DOHH2 (cell line): ENCODE measurements at regions not wholly inside any gene's neighbourhood (a gene's known extent, or its start where the extent isn't known, plus 50 kb on each side); places are given as distances from the start of the nearest gene placed in this dataset.

Source experiments
- H3F3A ChIP-seq: fragments of 200-600 bp; sonication (generic), shearing (Covaris generic); 2 replicates; pipeline ENCODE4 v1.6.0; 2016; ENCODE audit warnings: antibody characterized with exemption, mild to moderate bottlenecking; ENCODE audit not compliant: control insufficient read depth, insufficient read depth
- H3K27ac ChIP-seq: fragments of 200-600 bp; sonication (generic); 2 replicates; pipeline ENCODE4 v1.5.1; 2014; ENCODE audit warnings: low read depth, mild to moderate bottlenecking, low read length, moderate library complexity
- H3K27me3 ChIP-seq: fragments of 200-600 bp; sonication (generic); 2 replicates; pipeline ENCODE4 v1.6.1; 2014; ENCODE audit warnings: mild to moderate bottlenecking, low read length, mixed read lengths; ENCODE audit not compliant: control insufficient read depth
- H3K36me3 ChIP-seq: fragments of 200-600 bp; sonication (generic); 2 replicates; pipeline ENCODE4 v1.6.1; 2014; ENCODE audit warnings: mild to moderate bottlenecking, low read length, moderate library complexity, mixed read lengths; ENCODE audit not compliant: control insufficient read depth
- H3K4me1 ChIP-seq: fragments of 200-600 bp; sonication (generic); 2 replicates; pipeline ENCODE4 v1.6.1; 2014; ENCODE audit warnings: mild to moderate bottlenecking, low read length, mixed read lengths; ENCODE audit not compliant: control insufficient read depth
- H3K4me2 ChIP-seq: fragments of 200-600 bp; sonication (generic); 2 replicates; pipeline ENCODE4 v1.6.0; 2014; ENCODE audit warnings: mild to moderate bottlenecking, low read length, moderate library complexity
- H3K4me3 ChIP-seq: fragments of 200-600 bp; sonication (generic); 2 replicates; pipeline ENCODE4 v1.5.1; 2014; ENCODE audit warnings: mild to moderate bottlenecking, low read length, mixed read lengths
- H3K79me2 ChIP-seq: fragments of 200-600 bp; sonication (generic); 2 replicates; pipeline ENCODE4 v1.6.1; 2014; ENCODE audit warnings: mild to moderate bottlenecking, low read length, mixed read lengths; ENCODE audit not compliant: control insufficient read depth
- H3K9me2 ChIP-seq: fragments of 200-600 bp; sonication (generic); replicated peaks from 2 replicates; pipeline ENCODE4 v1.6.1; 2014; ENCODE audit warnings: mild to moderate bottlenecking, low read length, mixed read lengths; ENCODE audit not compliant: control insufficient read depth
- H3K9me3 ChIP-seq: fragments of 200-600 bp; sonication (generic); 2 replicates; pipeline ENCODE4 v1.6.1; 2014; ENCODE audit warnings: antibody characterized with exemption, low read length, mixed read lengths; ENCODE audit not compliant: control insufficient read depth, insufficient read depth
- H4K20me1 ChIP-seq: fragments of 200-600 bp; sonication (generic); 2 replicates; pipeline ENCODE4 v1.6.0; 2014; ENCODE audit warnings: low read depth, mild to moderate bottlenecking, antibody characterized with exemption, low read length, moderate library complexity; ENCODE audit not compliant: control insufficient read depth, insufficient read depth
- CTCF ChIP-seq: fragments of 200-600 bp; sonication (generic); IDR thresholded peaks from one replicate; pipeline ENCODE4 v1.5.1; 2014; ENCODE audit warnings: antibody characterized with exemption, mild to moderate bottlenecking, low read depth, low read length; ENCODE audit not compliant: poor library complexity, severe bottlenecking
- EZH2phosphoT487 ChIP-seq: fragments of 200-600 bp; sonication (generic); IDR thresholded peaks from 2 replicates; pipeline ENCODE4 v1.6.1; 2017; ENCODE audit warnings: borderline replicate concordance, mild to moderate bottlenecking, antibody characterized with exemption, low read length, moderate library complexity, mixed read lengths

GRCh38 chr17:70674061-70674460 lies 504.7 kb downstream of the KCNJ2 start:
- TF ChIP-seq CTCF: no peak
- TF ChIP-seq EZH2phosphoT487: no peak
- Histone ChIP-seq H3K4me1 (no peaks in the 10 kb centered on the region), H3K27ac (no peak overlapping the region)

GRCh38 chr17:70675070-70675590 lies 505.8 kb downstream of the KCNJ2 start:
- Histone ChIP-seq H3K79me2 (no peaks in the 10 kb centered on the region), H3K9me2 (no peaks in the 10 kb centered on the region), H3K4me1 (no peaks in the 10 kb centered on the region)

More at GRCh38 chr17:70674061-70674460, 504.7 kb downstream of the KCNJ2 start:
- Histone ChIP-seq H3K9me2 (no peaks in the 10 kb centered on the region), H3K4me2 (no peak overlapping the region), H3K9me3 (no peaks in the 10 kb centered on the region), H4K20me1 (no peaks in the 10 kb centered on the region), H3K4me3 (no peak overlapping the region), H3K36me3 (no peaks in the 10 kb centered on the region), H3K79me2 (no peaks in the 10 kb centered on the region), H3F3A (no peaks in the 10 kb centered on the region), H3K27me3 (no peaks in the 10 kb centered on the region)

GRCh38 chr17:70677783-70678647 lies 508.7 kb downstream of the KCNJ2 start:
- no peaks in the 10 kb centered on the region for H3K4me1 ChIP-seq
- no peaks in the 10 kb centered on the region for H4K20me1 ChIP-seq
- H3K9me3 ChIP-seq: no peaks in the 10 kb centered on the region
- no peak overlapping the region for H3K4me2 ChIP-seq
- no peaks in the 10 kb centered on the region for H3K27me3 ChIP-seq
- no peaks in the 10 kb centered on the region for H3F3A ChIP-seq
- no peaks in the 10 kb centered on the region for H3K9me2 ChIP-seq
- H3K79me2 ChIP-seq: no peaks in the 10 kb centered on the region
- H3K36me3 ChIP-seq: no peaks in the 10 kb centered on the region
- no peak overlapping the region for H3K4me3 ChIP-seq
- TF ChIP-seq EZH2phosphoT487: no peak
- no peak for TF ChIP-seq CTCF
- no peak overlapping the region for H3K27ac ChIP-seq

More at GRCh38 chr17:70675070-70675590, 505.8 kb downstream of the KCNJ2 start:
- no peaks in the 10 kb centered on the region for H4K20me1 ChIP-seq
- no peak overlapping the region for H3K4me2 ChIP-seq
- H3K9me3 ChIP-seq: no peaks in the 10 kb centered on the region
- TF ChIP-seq EZH2phosphoT487 (no peak), CTCF (no peak)
- no peaks in the 10 kb centered on the region for H3K36me3 ChIP-seq
- no peaks in the 10 kb centered on the region for H3K27me3 ChIP-seq
- H3F3A ChIP-seq: no peaks in the 10 kb centered on the region
- no peak overlapping the region for H3K27ac ChIP-seq
- no peak overlapping the region for H3K4me3 ChIP-seq
